Thyroid gland (tissue), 4 donors: ENCODE measurements at regions not wholly inside any gene's neighbourhood (a gene's known extent, or its start where the extent isn't known, plus 50 kb on each side); places are given as distances from the start of the nearest gene placed in this dataset.

Source experiments
- DNase-seq, 2 donors: peaks; one replicate each; pipeline ENCODE4 v3.0.0-alpha.2; 2019
- H3K27ac ChIP-seq, 3 donors: fragments of 200-600 bp; sonication (generic); 1 replicate in 2 of 3; 2 replicates in 1 of 3; pipeline ENCODE4 v1.5.1; 2016 to 2019; ENCODE audit warnings: mild to moderate bottlenecking in 1 of 3, moderate library complexity in 1 of 3
- H3K27me3 ChIP-seq: fragments of 200-600 bp; sonication (generic); one replicate; pipeline ENCODE4 v1.5.1; 2019
- H3K36me3 ChIP-seq, 2 donors: fragments of 200-600 bp; sonication (generic); one replicate each; pipeline ENCODE4 v1.5.1; 2016 to 2019
- H3K4me1 ChIP-seq, 2 donors: fragments of 200-600 bp; sonication (generic); one replicate each; pipeline ENCODE4 v1.5.1; 2017 to 2019
- H3K4me3 ChIP-seq, 3 donors: fragments of 200-600 bp; sonication (generic); replicated peaks in 1 of 3; 1 replicate in 2 of 3; 2 replicates in 1 of 3; pipeline ENCODE4 v1.5.1; 2016; ENCODE audit warnings: mild to moderate bottlenecking in 1 of 3
- H3K9me3 ChIP-seq: fragments of 200-600 bp; sonication (generic); one replicate; pipeline ENCODE4 v1.5.1; 2017
- POLR2A ChIP-seq, 2 donors: fragments of 450-650 bp; IDR thresholded peaks; one replicate each; pipeline ENCODE4 v1.6.1; 2017; ENCODE audit warnings: antibody characterized with exemption in 2 of 2, mild to moderate bottlenecking in 2 of 2, moderate library complexity in 1 of 2
- WGBS, 2 donors: methylation state at CpG; one replicate each; pipeline ENCODE4 v1.1.5; 2017; 5-methylcytosine and 5-hydroxymethylcytosine counted together
- intact Hi-C: fragments of 100-400 bp; cut with DNase I; formaldehyde crosslinking; loops from one replicate; pipeline ENCODE4 v1.15.1; 2023
- TF ChIP-seq, protein P1 (sequence below), 6 experiments: fragments of 200-600 bp in 3 of 6; fragments of 450-650 bp in 3 of 6; sonication (generic) in 3 of 6; IDR thresholded peaks; one replicate each; pipeline ENCODE4 v1.5.1; 2016 to 2019; ENCODE audit warnings: antibody characterized with exemption in 6 of 6, mild to moderate bottlenecking in 2 of 6, inconsistent platforms in 1 of 6, moderate library complexity in 1 of 6

DNA sequence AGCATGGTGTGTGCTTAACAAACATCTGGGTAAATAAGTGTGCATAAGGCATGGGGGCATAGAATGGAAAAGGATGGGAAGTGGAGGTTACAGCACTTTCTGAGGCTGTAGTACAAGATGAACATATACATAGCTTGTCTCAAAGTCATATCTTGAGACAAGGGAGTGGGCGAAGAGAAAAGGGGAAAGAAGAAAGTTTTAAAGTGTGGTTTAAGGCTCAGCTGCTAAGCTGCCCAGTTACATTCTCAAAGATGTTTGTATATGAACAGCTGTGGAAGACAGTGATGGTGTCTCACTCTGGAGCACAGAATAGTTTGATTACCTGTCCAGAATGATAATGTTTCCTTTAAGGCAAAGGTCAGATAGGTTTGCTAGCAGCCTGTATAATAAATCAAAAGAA is 61.9 kb upstream of the LANCL2 start:
- Histone ChIP-seq H3K4me3 (no peak overlapping the region), H3K9me3 (no peaks in the 10 kb centered on the region), H3K27me3 (no peaks in the 10 kb centered on the region), H3K36me3 (no peaks in the 10 kb centered on the region), H3K27ac (no peak overlapping the region), H3K4me1 (no peaks in the 10 kb centered on the region)
- DNase-seq = no peak
- TF ChIP-seq, protein P1, sequence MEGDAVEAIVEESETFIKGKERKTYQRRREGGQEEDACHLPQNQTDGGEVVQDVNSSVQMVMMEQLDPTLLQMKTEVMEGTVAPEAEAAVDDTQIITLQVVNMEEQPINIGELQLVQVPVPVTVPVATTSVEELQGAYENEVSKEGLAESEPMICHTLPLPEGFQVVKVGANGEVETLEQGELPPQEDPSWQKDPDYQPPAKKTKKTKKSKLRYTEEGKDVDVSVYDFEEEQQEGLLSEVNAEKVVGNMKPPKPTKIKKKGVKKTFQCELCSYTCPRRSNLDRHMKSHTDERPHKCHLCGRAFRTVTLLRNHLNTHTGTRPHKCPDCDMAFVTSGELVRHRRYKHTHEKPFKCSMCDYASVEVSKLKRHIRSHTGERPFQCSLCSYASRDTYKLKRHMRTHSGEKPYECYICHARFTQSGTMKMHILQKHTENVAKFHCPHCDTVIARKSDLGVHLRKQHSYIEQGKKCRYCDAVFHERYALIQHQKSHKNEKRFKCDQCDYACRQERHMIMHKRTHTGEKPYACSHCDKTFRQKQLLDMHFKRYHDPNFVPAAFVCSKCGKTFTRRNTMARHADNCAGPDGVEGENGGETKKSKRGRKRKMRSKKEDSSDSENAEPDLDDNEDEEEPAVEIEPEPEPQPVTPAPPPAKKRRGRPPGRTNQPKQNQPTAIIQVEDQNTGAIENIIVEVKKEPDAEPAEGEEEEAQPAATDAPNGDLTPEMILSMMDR (IDR thresholded peaks at IDR 0.05) = no peak
- TF ChIP-seq POLR2A (IDR thresholded peaks at IDR 0.05) = no peak
- WGBS, 2 donors = 78 to 87% methylated on average over 1 of the region's 1 CpG
- intact Hi-C loops = no loop called here

DNA sequence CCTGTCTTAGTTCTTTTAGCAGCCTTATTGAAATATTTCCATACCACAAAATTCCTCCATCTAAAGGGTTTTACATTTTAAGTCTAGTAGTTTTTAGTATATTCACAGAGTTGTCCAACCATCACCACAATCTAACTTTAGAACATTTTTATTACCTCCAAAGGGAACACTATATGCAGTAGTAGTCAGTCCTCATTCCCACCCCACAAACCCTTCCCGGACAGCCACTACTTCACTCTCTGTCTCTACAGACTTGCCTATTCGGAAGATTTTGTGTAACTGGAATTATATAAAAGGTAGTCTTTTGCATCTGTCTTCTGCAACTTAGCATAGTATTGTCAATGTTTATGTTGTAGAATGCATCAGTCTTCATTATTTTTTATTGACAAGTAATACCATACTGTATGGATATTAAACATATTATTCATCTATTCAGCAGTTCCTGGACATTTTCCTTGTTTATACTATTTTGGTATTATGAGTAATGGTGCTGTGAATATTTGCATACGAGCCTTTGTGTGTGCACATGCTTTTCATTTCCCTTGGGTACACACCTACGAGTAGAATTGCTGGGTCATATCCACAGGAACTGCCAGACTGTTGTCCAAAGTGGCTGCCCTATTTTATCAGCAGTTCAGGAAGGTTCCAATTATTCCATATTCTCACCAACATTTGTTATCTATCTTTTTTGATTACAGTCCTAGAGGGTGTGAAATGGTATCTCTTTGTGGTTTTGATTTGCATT is 60.9 kb upstream of the LANCL2 start:
- DNase-seq = no peak
- Histone ChIP-seq H3K27me3 (no peaks in the 10 kb centered on the region), H3K9me3 (no peaks in the 10 kb centered on the region), H3K4me3 (no peak overlapping the region), H3K4me1 (no peaks in the 10 kb centered on the region), H3K27ac (no peak overlapping the region), H3K36me3 (no peaks in the 10 kb centered on the region)
- intact Hi-C loops = no loop called here
- WGBS, 2 donors = 65 to 72% methylated on average over 4 of the region's 4 CpGs
- TF ChIP-seq, protein P1 (IDR thresholded peaks at IDR 0.05) = no peak
- no peak for TF ChIP-seq POLR2A (IDR thresholded peaks at IDR 0.05)

DNA sequence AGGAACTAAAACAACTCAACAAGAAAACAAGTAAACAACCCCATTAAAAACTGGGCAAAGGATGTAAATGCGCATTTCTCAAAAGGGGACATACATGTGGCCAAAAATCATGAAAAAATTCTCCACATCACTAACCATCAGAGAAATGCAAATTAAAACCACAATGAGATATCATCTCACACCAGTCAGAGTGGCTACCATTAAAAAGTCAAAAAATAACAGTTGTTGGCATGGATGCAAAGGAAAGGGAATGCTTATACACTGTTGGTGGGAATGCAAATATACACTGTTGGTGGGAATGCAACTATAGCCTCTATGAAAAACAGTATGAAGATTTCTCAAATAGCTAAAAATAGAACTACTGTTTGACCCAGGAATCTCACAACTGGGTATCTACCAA is 60.0 kb upstream of the LANCL2 start:
- Histone ChIP-seq H3K36me3 (no peaks in the 10 kb centered on the region), H3K27me3 (no peaks in the 10 kb centered on the region), H3K4me1 (no peaks in the 10 kb centered on the region), H3K27ac (no peak overlapping the region), H3K9me3 (no peaks in the 10 kb centered on the region), H3K4me3 (no peak overlapping the region)
- DNase-seq = no peak
- WGBS, 2 donors = 95 to 97% methylated on average over 1 of the region's 1 CpG
- TF ChIP-seq, protein P1 (IDR thresholded peaks at IDR 0.05) = no peak
- TF ChIP-seq POLR2A (IDR thresholded peaks at IDR 0.05) = no peak
- intact Hi-C loops = no loop called here

DNA sequence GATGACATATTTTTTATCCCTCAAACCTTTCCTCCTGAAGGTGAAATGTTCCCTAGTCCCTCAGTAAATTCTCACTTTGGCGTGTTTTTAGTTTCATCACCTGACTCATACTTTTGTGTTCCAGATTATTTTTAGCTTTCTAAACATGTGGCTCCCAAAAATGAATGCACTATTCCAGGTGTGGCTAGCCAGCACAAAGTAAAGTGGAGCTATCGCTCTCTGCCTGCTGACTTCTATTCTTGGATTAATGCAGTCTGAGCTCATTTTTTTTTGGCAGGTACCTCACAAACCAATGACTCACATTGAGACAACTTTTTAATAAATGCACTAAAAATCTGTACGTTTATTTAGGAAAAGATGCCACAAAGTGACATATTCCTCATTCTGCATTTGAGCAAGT is 58.8 kb upstream of the LANCL2 start:
- 79 to 90% methylated on average over 3 of the region's 3 CpGs for WGBS, 2 donors
- TF ChIP-seq, protein P1 (IDR thresholded peaks at IDR 0.05) = no peak
- TF ChIP-seq POLR2A (IDR thresholded peaks at IDR 0.05) = no peak
- Histone ChIP-seq H3K9me3 (no peaks in the 10 kb centered on the region), H3K27ac (no peak overlapping the region), H3K36me3 (no peaks in the 10 kb centered on the region), H3K27me3 (no peaks in the 10 kb centered on the region), H3K4me3 (no peak overlapping the region), H3K4me1 (no peaks in the 10 kb centered on the region)
- intact Hi-C loops = no loop called here
- DNase-seq = no peak

DNA sequence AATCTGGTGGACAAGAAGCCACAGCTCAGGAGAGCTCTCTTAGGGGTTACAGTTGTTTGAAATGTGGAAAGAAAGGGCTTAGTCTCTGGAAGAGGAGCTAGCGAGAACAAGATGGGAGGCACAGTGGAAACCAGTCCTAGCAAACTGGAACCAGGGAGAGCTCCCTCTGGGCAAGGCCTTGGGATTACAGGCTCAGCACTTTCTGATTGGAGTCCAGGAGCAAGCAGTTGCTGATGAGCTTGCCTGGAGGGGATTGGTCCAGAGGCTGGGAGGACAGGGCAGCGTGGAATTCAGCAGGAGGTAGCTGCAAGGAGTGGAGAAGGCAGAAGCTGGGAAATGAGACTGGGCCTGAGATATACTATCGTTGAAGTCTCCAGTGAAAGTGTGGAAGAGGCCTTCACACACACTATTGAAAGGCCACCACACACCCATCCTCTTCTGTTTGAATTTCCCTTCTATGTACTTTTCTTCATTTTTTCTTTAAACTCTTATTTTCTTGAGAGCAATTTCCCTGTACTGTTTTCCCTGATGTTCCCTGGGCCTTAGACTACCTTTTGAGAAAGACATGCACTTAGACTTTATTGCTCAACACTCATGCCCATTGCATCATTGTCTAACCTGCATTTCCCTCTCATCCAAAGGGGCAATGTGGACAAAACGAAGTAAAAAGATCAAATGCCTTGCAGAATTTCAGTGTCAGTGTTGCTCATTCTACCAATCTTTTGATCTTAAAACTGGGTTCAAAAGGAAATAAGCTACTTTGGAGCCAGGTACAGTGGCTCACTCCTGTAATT is 57.8 kb upstream of the LANCL2 start:
- intact Hi-C loops = no loop called here
- Histone ChIP-seq H3K4me1 (no peaks in the 10 kb centered on the region), H3K36me3 (no peaks in the 10 kb centered on the region), H3K27me3 (no peaks in the 10 kb centered on the region), H3K27ac (no peak overlapping the region), H3K9me3 (no peaks in the 10 kb centered on the region), H3K4me3 (no peak overlapping the region)
- TF ChIP-seq POLR2A (IDR thresholded peaks at IDR 0.05) = no peak
- DNase-seq = no peak
- WGBS, 2 donors = 79 to 92% methylated on average over 4 of the region's 4 CpGs
